HPDE6-E6E7 (cell line): ENCODE measurements at regions not wholly inside any gene's neighbourhood (a gene's known extent, or its start where the extent isn't known, plus 50 kb on each side); places are given as distances from the start of the nearest gene placed in this dataset.
"Not testable (repeated sequence)": the region's sequence is repeated elsewhere in the genome, so short reads cannot be mapped to it uniquely, and the experiment has no call there.

Experiments used
- DNase-seq: peaks from one replicate; pipeline ENCODE4 v3.0.0; 2011; ENCODE audit warnings: missing footprints; ENCODE audit errors: extremely low spot score

GRCh38 chrX:43224496-43224895 lies 431.6 kb upstream of the MAOA start:
- DNase-seq = no peak

DNA sequence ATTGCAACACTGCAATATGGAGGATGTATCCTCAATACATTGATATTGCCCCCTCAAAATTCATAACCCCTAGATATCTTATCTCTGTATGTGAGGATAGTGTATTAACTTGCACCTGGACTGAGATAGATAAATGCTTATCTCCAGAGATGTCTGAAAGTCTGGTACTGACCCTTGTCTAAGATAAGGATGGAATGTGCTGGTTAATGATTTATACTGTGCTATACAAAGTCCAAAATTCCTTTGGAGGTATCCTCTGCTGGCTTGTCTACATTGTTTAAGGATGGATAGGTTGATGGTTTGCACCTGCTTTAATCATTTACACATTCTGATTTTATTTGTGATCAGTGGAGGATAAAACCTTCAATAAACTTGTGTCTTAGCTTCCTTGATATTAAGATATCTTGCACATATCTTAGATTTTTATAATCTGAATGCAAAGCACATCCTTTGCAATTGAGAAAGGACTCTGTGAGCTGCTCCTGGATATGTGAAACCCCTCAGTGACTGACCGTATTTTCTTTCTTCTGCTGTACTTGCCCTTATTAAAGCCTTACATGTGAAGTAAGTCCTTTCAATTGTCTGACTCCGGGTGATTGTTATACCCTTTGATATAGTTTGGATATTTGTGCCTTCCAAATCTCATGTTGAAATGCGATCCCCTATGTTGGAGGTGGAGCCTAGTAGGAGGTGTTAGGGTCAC lies 430.3 kb upstream of the MAOA start:
- DNase-seq = no peak

DNA sequence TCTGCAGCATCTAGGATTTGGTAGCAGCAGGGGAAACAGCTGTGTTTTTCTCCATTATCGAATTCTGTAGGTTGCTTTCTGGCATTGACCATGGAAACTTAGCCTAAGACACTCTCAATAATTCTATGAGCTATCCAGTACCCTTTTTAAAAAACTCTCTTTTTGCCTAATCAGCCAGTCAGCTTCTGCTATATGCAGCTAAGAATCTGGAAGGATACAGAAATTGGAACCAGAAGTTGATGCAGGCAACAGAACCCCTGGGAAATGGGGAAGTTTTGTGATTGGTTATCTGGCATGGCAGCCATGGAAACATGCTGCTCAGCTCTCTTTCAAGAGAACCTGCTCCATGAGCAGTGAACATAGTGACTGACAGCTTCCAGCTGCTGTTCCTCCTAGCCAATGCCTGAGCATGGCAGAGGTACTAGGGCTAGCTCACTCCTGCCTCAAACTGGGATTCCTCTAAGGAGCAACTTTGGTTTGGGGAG lies 417.6 kb upstream of the MAOA start:
- DNase-seq = no peak

DNA sequence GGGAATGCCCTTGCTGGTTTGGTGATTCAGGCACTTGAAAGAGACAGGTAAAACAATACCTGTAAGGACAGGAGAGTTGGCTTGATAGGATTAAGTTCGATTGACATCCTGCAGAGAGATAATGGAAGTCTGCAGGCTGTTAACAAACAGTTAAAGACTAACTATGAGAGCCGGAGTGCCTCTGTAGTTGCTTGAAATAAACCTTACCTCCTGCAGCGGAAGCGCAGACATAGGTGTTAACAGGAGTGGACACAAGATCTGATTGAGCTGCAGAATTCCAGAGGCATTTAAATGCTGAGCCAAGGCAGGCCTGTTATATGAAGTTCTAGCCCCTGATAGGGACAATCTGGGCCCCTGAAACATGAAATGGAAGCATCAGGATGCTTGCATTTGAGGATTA lies 416.7 kb upstream of the MAOA start:
- no peak for DNase-seq

DNA sequence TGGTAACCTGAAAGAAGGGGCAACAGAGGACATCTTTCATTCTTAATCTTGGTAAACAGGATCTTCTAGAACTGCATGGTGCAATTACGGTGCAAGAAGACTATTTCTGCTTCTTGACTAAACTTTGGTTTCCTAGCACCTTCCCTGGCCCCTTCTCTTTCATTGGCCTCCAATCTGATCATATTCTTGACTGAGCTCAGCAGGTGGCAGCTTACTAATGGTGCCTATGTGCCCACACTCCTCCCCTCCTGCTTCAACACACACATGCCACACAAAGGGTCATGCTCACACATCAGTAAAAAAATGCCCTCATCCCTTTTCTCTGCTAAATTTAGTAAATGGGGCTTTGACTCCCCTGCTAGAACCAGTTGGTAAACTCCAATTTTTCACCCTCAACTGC lies 400.5 kb upstream of the MAOA start:
- DNase-seq = no peak

DNA sequence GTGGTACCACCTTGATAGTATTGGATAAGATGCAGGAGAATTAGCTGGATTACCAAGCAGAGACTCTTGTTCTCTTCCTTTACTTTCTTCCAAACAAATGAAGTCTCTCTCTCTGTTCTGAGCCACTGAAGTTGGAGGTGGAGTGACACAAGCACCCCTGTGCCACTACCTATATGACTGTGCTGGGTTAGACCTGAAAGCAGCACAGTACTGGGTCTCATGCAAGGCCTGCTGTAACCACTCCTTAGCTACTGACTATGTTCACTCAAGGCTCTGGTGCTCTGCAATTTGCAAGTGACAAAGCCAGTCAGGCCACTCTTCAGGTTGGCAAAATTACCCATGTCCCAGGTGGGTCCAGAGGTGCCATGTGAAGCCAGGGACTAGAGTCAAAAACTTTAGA lies 389.6 kb upstream of the MAOA start:
- no peak for DNase-seq

DNA sequence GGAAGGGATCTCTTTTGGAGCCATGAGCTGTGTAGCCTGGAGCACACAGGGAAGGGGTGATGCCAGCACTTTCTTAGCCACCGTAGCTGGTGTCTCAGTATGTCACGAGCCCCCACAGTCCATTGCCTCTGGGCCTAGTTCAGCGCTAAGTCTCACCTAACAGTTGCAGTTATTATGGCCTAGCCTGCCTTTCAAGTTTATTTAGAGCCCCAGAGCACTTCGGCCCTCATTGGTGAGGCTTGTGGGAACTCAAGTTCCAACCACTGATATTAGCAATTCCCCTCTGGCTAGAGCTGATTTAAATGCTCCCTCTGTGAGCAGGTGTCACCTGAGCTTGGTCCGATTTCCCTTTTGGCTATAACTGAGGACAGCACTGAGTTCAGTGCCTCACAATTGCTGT lies 388.4 kb upstream of the MAOA start:
- no peak for DNase-seq

GRCh38 chrX:43269201-43269600 lies 386.9 kb upstream of the MAOA start:
- DNase-seq = no peak

DNA sequence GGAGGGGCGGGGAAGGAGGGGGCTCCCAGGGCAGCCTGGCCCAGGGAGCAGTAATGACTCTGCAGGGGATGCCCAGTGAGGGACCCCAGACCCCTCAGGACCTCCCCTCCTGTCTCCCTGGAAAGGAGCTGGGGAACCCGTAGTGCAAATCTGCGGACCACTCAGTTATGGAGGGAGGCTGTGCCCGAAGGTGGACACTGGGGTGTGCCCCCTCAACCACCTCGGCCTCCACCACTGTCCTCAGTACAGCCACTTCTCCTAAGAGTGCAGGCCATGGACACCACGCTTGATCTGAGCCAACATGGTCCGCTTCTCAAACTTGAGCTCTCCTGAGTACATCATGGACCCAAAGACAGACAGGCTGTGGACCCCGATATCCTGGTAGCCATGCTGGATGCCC lies 378.2 kb upstream of the MAOA start:
- DNase-seq = no peak

- no peak for DNase-seq
These were observed 377.7 kb upstream of the MAOA start for GRCh38 chrX:43278440-43278839.

GRCh38 chrX:43279341-43279808 lies 376.7 kb upstream of the MAOA start:
- DNase-seq = no peak

DNA sequence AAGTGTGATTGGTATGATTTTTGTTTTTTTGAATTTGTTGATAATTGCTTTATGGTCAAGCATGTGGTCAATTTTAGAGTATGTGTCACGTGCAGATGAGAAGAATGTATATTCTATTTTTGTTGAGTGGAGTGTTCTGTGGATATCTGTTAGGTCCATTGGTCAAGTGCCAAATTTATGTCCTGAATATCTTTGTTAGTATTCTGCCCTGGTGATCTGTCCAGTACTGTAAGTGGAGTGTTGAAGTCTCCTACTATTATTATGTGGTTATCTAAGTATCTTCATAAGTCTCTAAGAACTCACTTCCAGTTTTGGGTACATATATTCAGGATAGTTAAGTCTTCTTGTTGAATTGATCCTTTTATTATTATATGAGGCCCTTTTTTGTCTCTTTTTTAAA lies 372.9 kb upstream of the MAOA start:
- no peak for DNase-seq

GRCh38 chrX:43311625-43312024 lies 344.5 kb upstream of the MAOA start:
- not testable (repeated sequence) for DNase-seq

GRCh38 chrX:43313035-43313434 lies 343.1 kb upstream of the MAOA start:
- DNase-seq = no peak

DNA sequence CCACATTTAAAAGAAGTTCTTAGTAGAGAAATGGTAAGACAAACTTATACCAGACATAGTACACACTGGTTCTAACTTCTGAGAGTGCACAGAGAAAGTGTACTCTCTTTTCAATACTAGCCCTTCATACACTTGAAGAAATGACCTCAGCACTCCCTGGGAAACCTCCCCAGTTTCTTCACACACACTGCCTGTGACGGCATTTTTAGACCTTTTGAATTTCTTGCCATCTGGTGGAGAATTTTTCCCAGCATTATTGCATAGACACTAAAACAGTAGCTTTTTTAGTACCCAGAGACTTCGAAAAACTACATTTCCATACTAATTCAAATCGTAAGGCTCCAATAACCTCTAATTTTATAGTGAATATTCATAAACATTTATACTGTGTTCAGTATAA lies 341.6 kb upstream of the MAOA start:
- DNase-seq = no peak

DNA sequence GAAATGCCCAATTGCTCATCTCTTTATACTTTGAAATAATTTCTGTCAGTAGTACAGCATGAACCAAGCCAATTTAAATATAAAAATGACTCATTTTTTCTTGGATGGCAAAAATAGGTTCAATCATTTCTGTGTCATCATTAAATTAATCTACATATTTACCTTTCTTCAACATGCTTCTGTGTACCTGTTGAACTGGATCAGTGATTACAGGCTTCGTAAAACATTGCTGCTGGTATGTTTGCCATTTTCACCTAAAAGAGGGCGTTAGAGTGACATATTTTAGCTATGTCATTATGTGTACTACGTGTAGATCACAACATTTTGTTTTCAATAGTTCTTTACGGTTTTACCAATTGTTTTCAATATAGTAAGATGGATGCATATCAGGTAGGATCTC lies 340.5 kb upstream of the MAOA start:
- DNase-seq = no peak

DNA sequence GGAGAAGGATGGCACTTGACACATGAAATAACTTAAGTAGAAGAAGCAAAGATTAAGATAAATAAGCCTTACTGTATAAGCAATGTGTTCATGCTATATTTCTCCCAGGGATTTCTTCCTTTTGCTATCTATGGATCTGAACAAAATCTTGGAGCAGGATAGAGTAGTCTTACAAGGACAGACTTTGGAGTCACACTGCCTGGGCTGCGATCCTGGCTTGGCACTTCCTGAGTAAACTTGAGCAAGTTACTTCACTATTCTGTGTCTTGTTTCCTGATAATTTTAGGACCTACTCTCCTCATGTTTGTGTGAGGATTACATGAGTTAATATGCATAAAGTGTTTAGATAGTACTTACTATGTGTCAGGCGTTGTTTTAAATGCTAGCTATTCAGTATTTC lies 340.0 kb upstream of the MAOA start:
- no peak for DNase-seq

GRCh38 chrX:43317378-43317777 lies 338.7 kb upstream of the MAOA start:
- no peak for DNase-seq

- no peak for DNase-seq
These were observed 327.6 kb upstream of the MAOA start for GRCh38 chrX:43328358-43328946.

GRCh38 chrX:43333543-43333942 lies 322.6 kb upstream of the MAOA start:
- no peak for DNase-seq

- DNase-seq = no peak
These were observed 310.9 kb upstream of the MAOA start for GRCh38 chrX:43345166-43345565.

DNA sequence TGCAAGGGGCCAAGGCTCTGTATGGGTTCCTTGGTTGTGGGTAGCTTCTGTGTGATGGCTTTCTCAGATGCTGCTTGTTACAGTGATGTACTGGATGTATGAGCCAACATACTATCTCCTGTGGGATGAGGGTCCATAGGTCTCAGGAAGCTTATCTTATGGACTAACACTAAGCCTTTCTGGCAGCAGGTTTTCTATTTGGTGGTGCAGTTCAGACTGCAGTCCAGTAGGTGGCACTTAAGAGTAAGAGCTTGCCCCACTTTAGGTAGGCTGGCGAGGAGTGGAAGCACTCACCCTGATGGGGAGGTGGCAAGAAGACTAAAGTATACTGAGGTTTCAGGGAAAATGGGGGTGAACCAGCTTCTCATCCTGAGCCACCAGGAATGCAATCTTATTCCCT lies 306.7 kb upstream of the MAOA start:
- DNase-seq = peak; percentile 4

DNA sequence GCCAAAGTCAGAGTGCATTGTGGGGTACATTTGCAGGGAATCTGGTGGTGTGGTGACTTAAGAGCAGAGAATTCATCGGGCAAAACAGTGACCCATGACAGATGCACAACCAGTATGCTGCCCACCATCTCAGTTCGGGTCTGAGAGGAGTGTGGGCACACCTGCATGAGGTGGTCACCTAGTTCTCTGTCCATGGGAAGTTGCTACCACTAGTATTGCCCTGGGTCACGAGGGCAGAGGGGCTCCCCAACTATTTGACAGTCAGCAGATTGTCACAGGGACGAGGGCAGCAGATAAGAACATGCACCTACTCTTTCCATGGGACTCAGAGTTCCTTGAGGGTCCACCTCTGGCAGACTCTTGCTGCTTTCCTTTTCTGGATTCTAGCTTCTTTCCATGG lies 305.2 kb upstream of the MAOA start:
- DNase-seq = no peak

DNA sequence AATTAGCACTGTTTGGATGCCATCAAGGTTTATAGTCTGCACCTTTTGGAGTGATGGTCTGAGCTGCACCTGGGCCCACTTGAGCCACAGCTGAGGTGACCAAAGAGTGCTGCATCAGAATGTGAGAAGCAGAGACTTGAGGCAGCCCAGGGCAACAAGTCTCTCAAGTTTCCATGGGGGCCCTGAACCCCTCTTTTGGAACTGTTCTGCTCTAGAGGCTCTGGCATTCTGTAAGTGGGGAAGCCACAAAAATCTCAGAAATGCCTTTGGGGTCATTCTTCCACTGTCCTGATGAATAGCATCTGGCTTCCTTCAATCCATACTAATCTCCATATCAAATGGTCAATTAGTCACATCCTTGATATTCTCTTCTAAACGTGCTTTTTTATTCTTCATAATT lies 298.4 kb upstream of the MAOA start:
- DNase-seq = no peak
